ENCODE measurements at regions not wholly inside any gene's neighbourhood (a gene's known extent, or its start where the extent isn't known, plus 50 kb on each side); places are given as distances from the start of the nearest gene placed in this dataset.

GRCh38 chr7:131173145-131173890 lies 154.4 kb upstream of the MKLN1 start:
- no peaks in the 10 kb centered on the region for H3K9me3 Mint-ChIP-seq (ENCODE audit: unreplicated experiment)
- peak; percentile 20 for DNase-seq (ENCODE audit: unreplicated experiment)
- no peaks in the 10 kb centered on the region for H3K27me3 Mint-ChIP-seq (ENCODE audit: insufficient read depth, unreplicated experiment)
- peak overlapping the region; percentile 61 for H3K27ac Mint-ChIP-seq (ENCODE audit: low read depth, unreplicated experiment)
- no TSS peak for BruUV-seq (replicated peaks)
- H3K4me1 Mint-ChIP-seq (ENCODE audit: insufficient read depth, unreplicated experiment) = peaks cover 8% of the 10 kb centered on the region
- ChIA-PET CTCF (interaction anchor here (1.0 to 1.6 kb wide), 3 partner anchors 9 to 129 kb away, joined by 3 to 4 read pairs (median 3); no protein-coding TSS in a partner anchor), POLR2A (interaction anchor here (0.8 to 1.9 kb wide), 5 partner anchors 9 to 28 kb away, joined by 3 to 11 read pairs (median 3); no protein-coding TSS in a partner anchor)
- H3K4me3 Mint-ChIP-seq (ENCODE audit: unreplicated experiment) = no peak overlapping the region
- intact Hi-C loops (cut with micrococcal nuclease) = no loop called here
- TF ChIP-seq CTCF (IDR thresholded peaks at IDR 0.05; ENCODE audit: unreplicated experiment) = no peak
- no peaks in the 10 kb centered on the region for H3K36me3 Mint-ChIP-seq (ENCODE audit: insufficient read depth, unreplicated experiment)

DNA sequence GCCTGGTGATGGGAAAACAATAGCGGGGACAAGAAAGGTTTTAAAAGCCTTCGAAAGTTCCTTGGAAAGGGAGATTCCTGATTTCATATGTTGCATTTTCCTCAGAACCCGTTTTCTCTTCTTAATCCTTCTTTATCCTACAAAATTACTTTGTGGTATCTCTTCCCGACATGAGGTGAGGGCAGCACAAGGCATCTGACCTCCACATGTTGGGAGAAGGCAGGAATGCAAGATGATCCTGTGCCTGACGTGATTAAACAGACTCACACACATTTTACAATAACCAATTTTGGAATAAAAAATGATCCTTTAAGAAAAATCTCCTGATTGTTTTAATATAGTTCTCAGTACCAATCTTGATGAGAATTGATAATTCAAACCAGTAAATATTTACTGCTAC lies 153.3 kb upstream of the MKLN1 start:
- no peak for DNase-seq (ENCODE audit: unreplicated experiment)
- peaks cover 13% of the 10 kb centered on the region for H3K4me1 Mint-ChIP-seq (ENCODE audit: insufficient read depth, unreplicated experiment)
- TF ChIP-seq CTCF (IDR thresholded peaks at IDR 0.05; ENCODE audit: unreplicated experiment) = no peak
- intact Hi-C loops (cut with micrococcal nuclease) = no loop called here
- H3K27ac Mint-ChIP-seq (ENCODE audit: low read depth, unreplicated experiment) = peak overlapping the region; percentile 61
- no peaks in the 10 kb centered on the region for H3K9me3 Mint-ChIP-seq (ENCODE audit: unreplicated experiment)
- CTCF ChIA-PET = interaction anchor here (1.3 kb wide), 1 partner anchor 10 kb away, joined by 4 read pairs; no protein-coding TSS in a partner anchor
- POLR2A ChIA-PET = interaction anchor here (1.9 kb wide), 1 partner anchor 14 kb away, joined by 11 read pairs; no protein-coding TSS in a partner anchor
- BruUV-seq (replicated peaks) = no TSS peak
- no peaks in the 10 kb centered on the region for H3K36me3 Mint-ChIP-seq (ENCODE audit: insufficient read depth, unreplicated experiment)
- no peaks in the 10 kb centered on the region for H3K27me3 Mint-ChIP-seq (ENCODE audit: insufficient read depth, unreplicated experiment)
- no peak overlapping the region for H3K4me3 Mint-ChIP-seq (ENCODE audit: unreplicated experiment)

- intact Hi-C loops (cut with micrococcal nuclease) = no loop called here
- no TSS peak for BruUV-seq (replicated peaks)
- Mint-ChIP-seq H3K36me3 (ENCODE audit: insufficient read depth, unreplicated experiment) (no peaks in the 10 kb centered on the region), H3K4me3 (ENCODE audit: unreplicated experiment) (no peak overlapping the region), H3K9me3 (ENCODE audit: unreplicated experiment) (no peaks in the 10 kb centered on the region), H3K27me3 (ENCODE audit: insufficient read depth, unreplicated experiment) (no peaks in the 10 kb centered on the region), H3K4me1 (ENCODE audit: insufficient read depth, unreplicated experiment) (peaks cover 13% of the 10 kb centered on the region), H3K27ac (ENCODE audit: low read depth, unreplicated experiment) (no peak overlapping the region)
- no peak for TF ChIP-seq CTCF (IDR thresholded peaks at IDR 0.05; ENCODE audit: unreplicated experiment)
- ChIA-PET CTCF (no interaction called here), POLR2A (no interaction called here)
- no peak for DNase-seq (ENCODE audit: unreplicated experiment)
These were observed 152.8 kb upstream of the MKLN1 start for GRCh38 chr7:131174855-131175254.

DNA sequence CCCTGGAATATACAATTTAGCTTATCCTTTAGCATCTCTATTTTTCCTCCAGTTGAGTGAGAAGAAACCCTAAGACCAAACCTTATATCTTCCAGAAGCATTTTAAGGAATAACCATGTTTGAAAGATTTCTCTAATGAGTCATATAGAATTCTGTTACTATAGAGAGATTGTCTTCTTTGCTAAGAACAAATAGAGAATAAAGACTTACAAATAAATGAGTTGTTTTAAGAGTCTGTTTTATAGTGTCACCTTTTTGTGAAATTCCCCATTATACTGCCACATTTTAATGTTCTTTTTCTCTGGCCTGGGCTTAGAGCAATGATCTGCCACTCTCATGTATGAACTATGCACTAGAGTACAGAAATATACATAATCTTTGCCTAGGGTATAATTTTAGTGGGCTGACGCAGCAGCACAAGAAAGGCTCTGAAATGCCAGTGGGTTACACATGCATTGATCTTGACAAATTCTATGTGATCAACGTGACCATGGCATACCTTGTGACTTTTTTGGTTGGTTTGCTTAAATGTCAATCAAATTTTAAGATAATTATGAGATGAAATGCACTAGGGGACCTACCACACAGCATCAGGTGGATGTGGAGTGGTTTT lies 145.1 kb upstream of the MKLN1 start:
- no peak for DNase-seq (ENCODE audit: unreplicated experiment)

More for the DNA sequence above, 145.1 kb upstream of the MKLN1 start:
- Mint-ChIP-seq H3K27me3 (ENCODE audit: insufficient read depth, unreplicated experiment) (no peaks in the 10 kb centered on the region), H3K36me3 (ENCODE audit: insufficient read depth, unreplicated experiment) (no peaks in the 10 kb centered on the region), H3K4me3 (ENCODE audit: unreplicated experiment) (no peak overlapping the region), H3K27ac (ENCODE audit: low read depth, unreplicated experiment) (no peak overlapping the region), H3K9me3 (ENCODE audit: unreplicated experiment) (peaks cover 7% of the 10 kb centered on the region), H3K4me1 (ENCODE audit: insufficient read depth, unreplicated experiment) (peaks cover 13% of the 10 kb centered on the region)
- ChIA-PET POLR2A (interaction anchor here (0.9 to 1.6 kb wide), 3 partner anchors 18 to 74 kb away, joined by 3 read pairs; no protein-coding TSS in a partner anchor), CTCF (no interaction called here)
- TF ChIP-seq CTCF (IDR thresholded peaks at IDR 0.05; ENCODE audit: unreplicated experiment) = no peak
- intact Hi-C loops (cut with micrococcal nuclease) = loop anchor here (10.0 kb wide), 1 partner anchor 62 kb away; no protein-coding TSS in a partner anchor
- no TSS peak for BruUV-seq (replicated peaks)
